Calu3 (cell line): ENCODE measurements at regions not wholly inside any gene's neighbourhood (a gene's known extent, or its start where the extent isn't known, plus 50 kb on each side); places are given as distances from the start of the nearest gene placed in this dataset.

ENCODE experiments used
- BruUV-seq: library from RNA; stranded (reverse); fragments of 400-500 nt; replicated peaks from 2 replicates; lab custom pipeline; 2021; lab: Mats Ljungman, UMichigan
- CTCF ChIA-PET: fragments of 300-600 bp; sonication (Branson Sonifier 250); formaldehyde crosslinking; loops from one replicate; lab custom pipeline; 2022; ENCODE audit warnings: antibody characterized with exemption; lab: Charles Lee
- DNase-seq: peaks from one replicate; pipeline ENCODE4 v3.0.0; 2022
- H3K27ac Mint-ChIP-seq: one replicate; pipeline ENCODE4 v1.8.0; 2022; ENCODE audit warnings: mixed read lengths; ENCODE audit not compliant: unreplicated experiment
- H3K27me3 Mint-ChIP-seq: one replicate; pipeline ENCODE4 v1.8.0; 2022; ENCODE audit warnings: mixed read lengths; ENCODE audit not compliant: unreplicated experiment
- H3K36me3 Mint-ChIP-seq: one replicate; pipeline ENCODE4 v1.8.0; 2022; ENCODE audit warnings: mild to moderate bottlenecking, moderate library complexity, mixed read lengths; ENCODE audit not compliant: insufficient read depth, unreplicated experiment
- H3K4me1 Mint-ChIP-seq: one replicate; pipeline ENCODE4 v1.8.0; 2022; ENCODE audit warnings: mild to moderate bottlenecking, low read depth, mixed read lengths; ENCODE audit not compliant: unreplicated experiment
- H3K4me3 Mint-ChIP-seq: one replicate; pipeline ENCODE4 v1.8.0; 2022; ENCODE audit warnings: mild to moderate bottlenecking, low read depth, moderate library complexity, mixed read lengths; ENCODE audit not compliant: unreplicated experiment
- H3K9me3 Mint-ChIP-seq: one replicate; pipeline ENCODE4 v1.8.0; 2022; ENCODE audit warnings: low read depth, mixed read lengths; ENCODE audit not compliant: unreplicated experiment
- intact Hi-C: fragments of 100-400 bp; cut with micrococcal nuclease; formaldehyde crosslinking; loops from one replicate; pipeline ENCODE4 v1.10.0; 2022; ENCODE audit not compliant: unreplicated experiment
- TF ChIP-seq, protein P1 (sequence below): fragments of 200-600 bp; IDR thresholded peaks from one replicate; pipeline ENCODE4 v1.8.0; 2022; ENCODE audit warnings: antibody characterized with exemption; ENCODE audit not compliant: unreplicated experiment

DNA sequence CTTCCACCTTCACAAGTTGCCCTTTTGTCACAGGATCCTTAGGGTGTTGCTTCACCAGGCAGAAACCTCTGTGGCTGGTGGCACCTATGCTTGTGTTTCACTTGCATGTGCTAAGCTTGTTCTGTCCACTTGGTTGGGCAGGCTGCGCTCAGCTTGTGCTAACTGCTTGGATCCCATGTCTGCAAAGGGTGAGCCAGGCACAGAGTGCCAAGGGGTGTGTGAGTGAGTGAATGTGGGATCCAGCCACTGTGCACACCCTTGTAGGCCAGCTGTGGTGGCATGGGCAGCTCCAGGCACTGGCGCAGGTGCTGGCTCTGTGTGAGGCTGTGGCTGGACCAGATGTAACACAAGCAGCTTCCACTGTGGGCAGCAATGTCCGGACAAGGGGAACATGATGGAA, 728.7 kb upstream of the ROBO1 start:
- no peak for DNase-seq
- no TSS peak for BruUV-seq
- TF ChIP-seq, protein P1, sequence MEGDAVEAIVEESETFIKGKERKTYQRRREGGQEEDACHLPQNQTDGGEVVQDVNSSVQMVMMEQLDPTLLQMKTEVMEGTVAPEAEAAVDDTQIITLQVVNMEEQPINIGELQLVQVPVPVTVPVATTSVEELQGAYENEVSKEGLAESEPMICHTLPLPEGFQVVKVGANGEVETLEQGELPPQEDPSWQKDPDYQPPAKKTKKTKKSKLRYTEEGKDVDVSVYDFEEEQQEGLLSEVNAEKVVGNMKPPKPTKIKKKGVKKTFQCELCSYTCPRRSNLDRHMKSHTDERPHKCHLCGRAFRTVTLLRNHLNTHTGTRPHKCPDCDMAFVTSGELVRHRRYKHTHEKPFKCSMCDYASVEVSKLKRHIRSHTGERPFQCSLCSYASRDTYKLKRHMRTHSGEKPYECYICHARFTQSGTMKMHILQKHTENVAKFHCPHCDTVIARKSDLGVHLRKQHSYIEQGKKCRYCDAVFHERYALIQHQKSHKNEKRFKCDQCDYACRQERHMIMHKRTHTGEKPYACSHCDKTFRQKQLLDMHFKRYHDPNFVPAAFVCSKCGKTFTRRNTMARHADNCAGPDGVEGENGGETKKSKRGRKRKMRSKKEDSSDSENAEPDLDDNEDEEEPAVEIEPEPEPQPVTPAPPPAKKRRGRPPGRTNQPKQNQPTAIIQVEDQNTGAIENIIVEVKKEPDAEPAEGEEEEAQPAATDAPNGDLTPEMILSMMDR: no peak
- H3K4me3 Mint-ChIP-seq: no peak overlapping the region
- H3K9me3 Mint-ChIP-seq: peaks cover 3% of the 10 kb centered on the region
- no peaks in the 10 kb centered on the region for H3K36me3 Mint-ChIP-seq
- H3K27me3 Mint-ChIP-seq: no peaks in the 10 kb centered on the region
- H3K27ac Mint-ChIP-seq: no peak overlapping the region
- CTCF ChIA-PET: no interaction called here
- intact Hi-C loops: no loop called here
- no peaks in the 10 kb centered on the region for H3K4me1 Mint-ChIP-seq

DNA sequence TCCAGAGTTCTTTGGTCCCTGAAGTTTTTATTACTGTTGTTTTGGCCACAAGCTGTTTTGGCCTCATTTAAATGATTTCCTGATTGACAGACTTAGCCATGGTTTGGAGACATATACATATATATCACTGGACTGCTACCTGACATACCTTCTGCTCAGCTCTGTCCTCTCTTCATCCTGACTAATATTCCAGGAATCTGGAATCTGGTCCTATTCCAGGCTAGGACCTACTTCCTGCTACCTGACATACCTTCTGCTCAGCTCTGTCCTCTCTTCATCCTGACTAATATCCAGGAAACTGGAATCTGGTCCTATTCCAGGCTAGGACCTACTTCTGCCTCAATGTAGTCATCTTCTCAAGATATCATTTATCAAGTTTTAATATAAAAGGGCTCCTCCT, 724.4 kb upstream of the ROBO1 start:
- Mint-ChIP-seq H3K4me3 (no peak overlapping the region), H3K27ac (no peak overlapping the region), H3K27me3 (no peaks in the 10 kb centered on the region), H3K4me1 (no peaks in the 10 kb centered on the region), H3K9me3 (no peaks in the 10 kb centered on the region), H3K36me3 (no peaks in the 10 kb centered on the region)
- CTCF ChIA-PET: no interaction called here
- TF ChIP-seq, protein P1: no peak
- BruUV-seq: no TSS peak
- intact Hi-C loops: no loop called here
- no peak for DNase-seq

DNA sequence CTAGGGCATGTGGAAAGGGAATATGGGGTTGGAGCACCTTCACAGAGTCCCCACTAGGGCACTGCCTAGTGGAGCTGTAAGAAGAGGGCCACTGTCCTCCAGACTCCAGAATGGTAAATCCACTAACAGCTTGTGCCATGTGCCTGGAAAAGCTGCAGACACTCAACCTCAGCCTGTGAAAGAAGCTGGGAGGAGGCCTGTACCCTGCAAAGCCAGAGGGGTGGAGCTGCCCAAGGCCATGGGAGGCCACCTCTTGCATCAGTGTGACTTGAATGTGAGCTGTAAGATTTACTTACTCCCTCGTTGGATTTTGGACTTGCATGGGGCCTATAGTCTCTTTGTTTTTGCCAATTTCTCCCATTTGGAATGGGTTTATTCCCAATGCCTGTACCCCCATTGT, 705.2 kb upstream of the ROBO1 start:
- TF ChIP-seq, protein P1: no peak
- no peaks in the 10 kb centered on the region for H3K27me3 Mint-ChIP-seq
- H3K4me3 Mint-ChIP-seq: no peak overlapping the region
- no peaks in the 10 kb centered on the region for H3K4me1 Mint-ChIP-seq
- no TSS peak for BruUV-seq
- no peak for DNase-seq
- no peak overlapping the region for H3K27ac Mint-ChIP-seq
- H3K36me3 Mint-ChIP-seq: no peaks in the 10 kb centered on the region
- no peaks in the 10 kb centered on the region for H3K9me3 Mint-ChIP-seq
- CTCF ChIA-PET: no interaction called here
- intact Hi-C loops: no loop called here

DNA sequence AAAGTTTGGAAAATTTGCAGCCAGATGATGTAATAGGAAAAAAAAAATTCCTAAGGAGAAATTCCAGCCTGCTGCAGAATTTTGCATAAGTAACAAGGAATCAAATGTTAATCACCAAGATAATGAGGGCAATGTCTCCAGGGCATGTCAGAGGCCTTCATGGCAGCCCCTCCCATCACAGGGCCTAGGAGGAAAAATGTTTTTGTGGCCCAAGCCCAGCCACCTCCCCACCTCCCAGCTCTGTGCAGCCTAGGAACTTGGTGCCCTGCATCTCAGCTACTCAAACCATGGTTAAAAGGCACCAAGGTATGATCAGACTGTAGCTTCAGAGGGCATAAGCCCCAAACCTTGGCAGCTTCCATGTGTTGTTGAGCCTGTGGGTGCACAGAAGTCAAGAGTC, 704.7 kb upstream of the ROBO1 start:
- no TSS peak for BruUV-seq
- H3K27me3 Mint-ChIP-seq: no peaks in the 10 kb centered on the region
- no peaks in the 10 kb centered on the region for H3K36me3 Mint-ChIP-seq
- no peaks in the 10 kb centered on the region for H3K9me3 Mint-ChIP-seq
- no peaks in the 10 kb centered on the region for H3K4me1 Mint-ChIP-seq
- no peak overlapping the region for H3K4me3 Mint-ChIP-seq
- CTCF ChIA-PET: no interaction called here
- DNase-seq: no peak
- intact Hi-C loops: no loop called here
- H3K27ac Mint-ChIP-seq: no peak overlapping the region
- TF ChIP-seq, protein P1: no peak
